ENCODE measurements at regions not wholly inside any gene's neighbourhood (a gene's known extent, or its start where the extent isn't known, plus 50 kb on each side); places are given as distances from the start of the nearest gene placed in this dataset.

DNA sequence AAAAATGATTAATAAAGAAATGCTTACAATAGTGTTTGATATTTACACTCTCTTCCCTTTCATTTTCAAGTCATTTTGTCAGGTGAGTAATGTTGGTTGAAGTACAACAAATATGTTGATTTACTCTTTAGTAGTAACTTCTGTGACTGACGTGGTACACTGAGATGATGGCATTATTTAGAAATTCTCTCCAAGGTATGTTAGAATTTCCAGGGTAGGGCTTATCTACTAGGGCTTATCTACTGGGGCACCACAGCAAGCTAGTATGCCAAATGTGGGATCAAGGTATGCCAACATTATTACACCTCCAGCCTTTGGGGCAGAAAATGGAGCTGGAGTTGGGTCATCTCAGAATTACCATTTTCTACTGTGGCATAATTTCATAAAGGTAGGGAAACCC, 157.4 kb upstream of the AGTR1 start:
- no peak for TF ChIP-seq CTCF (IDR thresholded peaks at IDR 0.05)
- no peak for TF ChIP-seq POLR2A (IDR thresholded peaks at IDR 0.05)
- TF ChIP-seq POLR2AphosphoS5 (IDR thresholded peaks at IDR 0.05) = no peak

Measured in gastroesophageal sphincter (tissue), 3 donors.